ENCODE measurements at regions not wholly inside any gene's neighbourhood (a gene's known extent, or its start where the extent isn't known, plus 50 kb on each side); places are given as distances from the start of the nearest gene placed in this dataset.
"Not testable (repeated sequence)": the region's sequence is repeated elsewhere in the genome, so short reads cannot be mapped to it uniquely, and the experiment has no call there.

GRCh38 chr7:65260673-65261072 is 113.0 kb upstream of the ZNF92 start:
- not testable (repeated sequence) for TF ChIP-seq EZH2 (IDR thresholded peaks at IDR 0.05; ENCODE audit: borderline replicate concordance, low read length); CTCF (conservative IDR thresholded peaks at IDR 0.05 in 1 of 2, IDR thresholded peaks at IDR 0.05 in 1 of 2; ENCODE audit: extremely low read depth in 1 of 2, insufficient read depth in 1 of 2, low read depth in 1 of 2, low read length in 2 of 2)

Data from mammary epithelial cell (primary cell).